ENCODE measurements at regions not wholly inside any gene's neighbourhood (a gene's known extent, or its start where the extent isn't known, plus 50 kb on each side); places are given as distances from the start of the nearest gene placed in this dataset.

DNA sequence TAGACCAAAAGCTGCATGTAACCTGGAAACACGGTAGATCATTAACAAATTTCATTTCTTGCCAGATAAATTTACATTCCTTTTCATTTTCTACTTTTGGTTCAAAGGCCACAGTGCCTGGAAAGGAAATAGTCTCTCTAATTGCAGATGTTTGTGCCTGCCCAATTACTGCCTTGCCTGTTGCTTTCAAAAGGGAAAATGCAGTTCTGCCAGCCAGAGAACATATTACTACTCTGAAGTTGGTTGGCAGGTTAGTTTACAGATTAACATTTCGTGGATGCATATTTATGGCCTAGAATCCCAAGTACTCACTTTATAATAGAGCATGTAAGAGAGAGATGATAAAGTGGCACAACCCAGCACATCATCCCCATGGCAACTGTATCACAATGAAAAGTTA lies 124.3 kb upstream of the LRRC3B start:
- POLR2A ChIA-PET, result no interaction called here
- Histone ChIP-seq H3K36me3 (replicated peaks in 1 of 2; ENCODE audit: control insufficient read depth in 1 of 2, insufficient read depth in 2 of 2, low read length in 2 of 2) (no peaks in the 10 kb centered on the region), H3K79me2 (ENCODE audit: insufficient read depth, low read length) (no peaks in the 10 kb centered on the region), H3K27me3 (ENCODE audit: control insufficient read depth in 1 of 2, insufficient read depth in 2 of 2, low read length in 2 of 2) (no peaks in the 10 kb centered on the region), H3K4me2 (ENCODE audit: low read depth, low read length) (no peak overlapping the region), H4K20me1 (ENCODE audit: insufficient read depth, low read length) (no peaks in the 10 kb centered on the region), H3K9ac (ENCODE audit: insufficient read depth, low read depth, low read length) (no peak overlapping the region), H3K9me3 (ENCODE audit: low read length) (peaks cover 42% of the 10 kb centered on the region), H3K27ac (ENCODE audit: extremely low read length, insufficient read depth, low read length) (no peak overlapping the region), H2AFZ (ENCODE audit: low read length) (no peak overlapping the region), H3K4me1 (ENCODE audit: insufficient read depth, low read length) (no peaks in the 10 kb centered on the region), H3K4me3 (replicated peaks in 1 of 3; ENCODE audit: insufficient read depth in 1 of 3, low read depth in 2 of 3, low read length in 3 of 3) (no peak overlapping the region)
- DNase-seq (ENCODE audit: low spot score) (no peak), FAIRE-seq (no peak), ATAC-seq (no peak)
- CTCF ChIA-PET (ENCODE audit: low intra/inter-chr PET ratio, low total read pairs), result no interaction called here
- no TSS peak for BruUV-seq (replicated peaks)
- intact Hi-C loops (cut with micrococcal nuclease; ENCODE audit: unreplicated experiment), result no loop called here
- in situ Hi-C loops (cut with HindIII; ENCODE audit: extremely low pct_ligation_motif_present, low pct_unique_long_range_greater_than_20kb), result no loop called here
- TF ChIP-seq, protein P1, sequence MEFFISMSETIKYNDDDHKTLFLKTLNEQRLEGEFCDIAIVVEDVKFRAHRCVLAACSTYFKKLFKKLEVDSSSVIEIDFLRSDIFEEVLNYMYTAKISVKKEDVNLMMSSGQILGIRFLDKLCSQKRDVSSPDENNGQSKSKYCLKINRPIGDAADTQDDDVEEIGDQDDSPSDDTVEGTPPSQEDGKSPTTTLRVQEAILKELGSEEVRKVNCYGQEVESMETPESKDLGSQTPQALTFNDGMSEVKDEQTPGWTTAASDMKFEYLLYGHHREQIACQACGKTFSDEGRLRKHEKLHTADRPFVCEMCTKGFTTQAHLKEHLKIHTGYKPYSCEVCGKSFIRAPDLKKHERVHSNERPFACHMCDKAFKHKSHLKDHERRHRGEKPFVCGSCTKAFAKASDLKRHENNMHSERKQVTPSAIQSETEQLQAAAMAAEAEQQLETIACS (CRISPR knock-in tag; IDR thresholded peaks at IDR 0.05), result no peak
- TF ChIP-seq ZNF3 (CRISPR knock-in tag; IDR thresholded peaks at IDR 0.05), result no peak
- no peak for TF ChIP-seq ZNF709 (CRISPR knock-in tag; IDR thresholded peaks at IDR 0.05)
- TF ChIP-seq ZBTB20 (CRISPR knock-in tag; IDR thresholded peaks at IDR 0.05; ENCODE audit: borderline replicate concordance, low read depth), result no peak
- no peak for TF ChIP-seq GATAD1 (CRISPR knock-in tag; IDR thresholded peaks at IDR 0.05)
- TF ChIP-seq ZSCAN21 (CRISPR knock-in tag; IDR thresholded peaks at IDR 0.05; ENCODE audit: borderline replicate concordance), result no peak
- TF ChIP-seq FIP1L1 (IDR thresholded peaks at IDR 0.05; ENCODE audit: borderline replicate concordance, insufficient read depth, low read depth, low read length), result no peak
- no peak for TF ChIP-seq ZFP36L1 (CRISPR knock-in tag; IDR thresholded peaks at IDR 0.05)
- TF ChIP-seq, protein P2, sequence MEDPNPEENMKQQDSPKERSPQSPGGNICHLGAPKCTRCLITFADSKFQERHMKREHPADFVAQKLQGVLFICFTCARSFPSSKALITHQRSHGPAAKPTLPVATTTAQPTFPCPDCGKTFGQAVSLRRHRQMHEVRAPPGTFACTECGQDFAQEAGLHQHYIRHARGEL (CRISPR knock-in tag; IDR thresholded peaks at IDR 0.05), result no peak
- TF ChIP-seq ZNF333 (CRISPR knock-in tag; IDR thresholded peaks at IDR 0.05; ENCODE audit: borderline replicate concordance), result no peak
- TF ChIP-seq ZSCAN20 (CRISPR knock-in tag; IDR thresholded peaks at IDR 0.05; ENCODE audit: borderline replicate concordance), result no peak
- WGBS (ENCODE audit: low lambda C conversion rate), result 2% methylated on average over 2 of the region's 2 CpGs

Measured in HepG2 (cell line).